Activated CD8-positive, alpha-beta T cell treated with anti-CD3 and anti-CD28 coated beads for 36 hours (primary cell): ENCODE measurements at regions not wholly inside any gene's neighbourhood (a gene's known extent, or its start where the extent isn't known, plus 50 kb on each side); places are given as distances from the start of the nearest gene placed in this dataset.
"Not testable (repeated sequence)": the region's sequence is repeated elsewhere in the genome, so short reads cannot be mapped to it uniquely, and the experiment has no call there.

Source experiments
- ATAC-seq: fragments of 200-7000 bp; cut with Tn5 transposase; one replicate; pipeline ENCODE4 v1.10.0; 2021; ENCODE audit warnings: mild to moderate bottlenecking, moderate library complexity
- CTCF ChIA-PET: fragments of 350-600 bp; sonication (Branson Sonifier 250); formaldehyde crosslinking; loops from one replicate; lab custom pipeline; 2021; ENCODE audit warnings: antibody characterized with exemption; lab: Charles Lee
- POLR2A ChIA-PET: fragments of 350-600 bp; sonication (Branson Sonifier 250); formaldehyde crosslinking; loops from one replicate; lab custom pipeline; 2021; ENCODE audit warnings: antibody characterized with exemption; lab: Charles Lee
- DNase-seq: peaks from one replicate; pipeline ENCODE4 v3.0.0-alpha.2; 2020
- H3K27ac Mint-ChIP-seq: one replicate; pipeline ENCODE4 v1.8.0; 2021; ENCODE audit warnings: mild to moderate bottlenecking, mixed read lengths
- H3K27me3 Mint-ChIP-seq: one replicate; pipeline ENCODE4 v1.8.0; 2021; ENCODE audit warnings: mixed read lengths
- H3K36me3 Mint-ChIP-seq: one replicate; pipeline ENCODE4 v1.8.0; 2021; ENCODE audit warnings: low read depth, mixed read lengths
- H3K4me1 Mint-ChIP-seq: one replicate; pipeline ENCODE4 v1.8.0; 2021; ENCODE audit warnings: low read depth, mixed read lengths
- H3K4me3 Mint-ChIP-seq: one replicate; pipeline ENCODE4 v1.8.0; 2021; ENCODE audit warnings: mild to moderate bottlenecking, moderate library complexity, mixed read lengths
- H3K9me3 Mint-ChIP-seq: one replicate; pipeline ENCODE4 v1.8.0; 2021; ENCODE audit warnings: mixed read lengths
- intact Hi-C: fragments of 100-400 bp; cut with micrococcal nuclease; formaldehyde crosslinking; loops from one replicate; pipeline ENCODE4 v1.10.0; 2022
- TF ChIP-seq, protein P1 (sequence below): fragments of 200-600 bp; IDR thresholded peaks from one replicate; pipeline ENCODE4 v1.8.0; 2022; ENCODE audit warnings: antibody characterized with exemption, mild to moderate bottlenecking

DNA sequence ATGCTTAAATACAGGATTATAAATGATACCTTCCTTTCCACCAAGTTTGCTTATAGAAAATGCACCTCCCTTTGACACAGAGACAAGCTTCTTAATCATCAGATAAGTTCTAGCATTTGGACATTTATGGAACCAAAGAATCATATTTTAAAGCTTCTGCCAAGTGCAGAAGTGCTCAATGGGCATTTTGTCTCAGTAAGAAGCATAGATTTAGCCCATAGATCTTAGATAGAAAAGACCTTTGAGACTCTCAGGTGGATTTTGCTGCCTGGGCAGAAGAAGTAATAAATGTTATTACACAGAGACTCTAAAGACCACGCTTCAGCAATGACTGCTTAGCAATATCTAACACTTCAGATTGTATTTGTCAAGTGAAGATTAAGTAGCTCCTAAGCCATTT lies 174.6 kb downstream of the VEGFC start:
- Mint-ChIP-seq H3K4me3 (no peak overlapping the region), H3K4me1 (no peaks in the 10 kb centered on the region), H3K27me3 (peaks cover 4% of the 10 kb centered on the region), H3K27ac (no peak overlapping the region), H3K9me3 (no peaks in the 10 kb centered on the region), H3K36me3 (no peaks in the 10 kb centered on the region)
- intact Hi-C loops = no loop called here
- CTCF ChIA-PET = no interaction called here
- TF ChIP-seq, protein P1, sequence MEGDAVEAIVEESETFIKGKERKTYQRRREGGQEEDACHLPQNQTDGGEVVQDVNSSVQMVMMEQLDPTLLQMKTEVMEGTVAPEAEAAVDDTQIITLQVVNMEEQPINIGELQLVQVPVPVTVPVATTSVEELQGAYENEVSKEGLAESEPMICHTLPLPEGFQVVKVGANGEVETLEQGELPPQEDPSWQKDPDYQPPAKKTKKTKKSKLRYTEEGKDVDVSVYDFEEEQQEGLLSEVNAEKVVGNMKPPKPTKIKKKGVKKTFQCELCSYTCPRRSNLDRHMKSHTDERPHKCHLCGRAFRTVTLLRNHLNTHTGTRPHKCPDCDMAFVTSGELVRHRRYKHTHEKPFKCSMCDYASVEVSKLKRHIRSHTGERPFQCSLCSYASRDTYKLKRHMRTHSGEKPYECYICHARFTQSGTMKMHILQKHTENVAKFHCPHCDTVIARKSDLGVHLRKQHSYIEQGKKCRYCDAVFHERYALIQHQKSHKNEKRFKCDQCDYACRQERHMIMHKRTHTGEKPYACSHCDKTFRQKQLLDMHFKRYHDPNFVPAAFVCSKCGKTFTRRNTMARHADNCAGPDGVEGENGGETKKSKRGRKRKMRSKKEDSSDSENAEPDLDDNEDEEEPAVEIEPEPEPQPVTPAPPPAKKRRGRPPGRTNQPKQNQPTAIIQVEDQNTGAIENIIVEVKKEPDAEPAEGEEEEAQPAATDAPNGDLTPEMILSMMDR = no peak
- ATAC-seq = no peak
- no peak for DNase-seq
- POLR2A ChIA-PET = no interaction called here

DNA sequence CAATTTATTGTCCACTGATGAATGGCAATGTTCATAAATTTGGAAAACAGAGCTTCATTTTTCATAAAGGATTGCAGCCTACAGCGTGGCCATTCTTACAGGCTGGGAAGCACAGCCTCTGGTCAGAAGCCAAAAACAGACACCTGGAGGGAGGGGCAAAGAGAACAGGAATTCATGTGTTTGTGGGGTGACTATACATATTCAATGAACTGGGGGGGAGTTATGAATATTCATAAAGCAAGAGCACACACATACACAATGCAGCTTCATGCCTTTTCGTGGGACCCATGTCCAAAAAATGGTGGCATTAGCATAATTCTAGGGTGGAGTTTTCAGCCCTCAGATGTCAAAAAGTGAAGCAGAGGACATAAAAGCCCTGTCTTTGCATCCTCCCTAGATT lies 173.3 kb downstream of the VEGFC start:
- Mint-ChIP-seq H3K27me3 (peaks cover 2% of the 10 kb centered on the region), H3K27ac (no peak overlapping the region), H3K36me3 (no peaks in the 10 kb centered on the region), H3K9me3 (peaks cover 2% of the 10 kb centered on the region), H3K4me3 (no peak overlapping the region), H3K4me1 (no peaks in the 10 kb centered on the region)
- TF ChIP-seq, protein P1 = no peak
- ChIA-PET CTCF (no interaction called here), POLR2A (no interaction called here)
- intact Hi-C loops = no loop called here
- ATAC-seq (no peak), DNase-seq (no peak)

DNA sequence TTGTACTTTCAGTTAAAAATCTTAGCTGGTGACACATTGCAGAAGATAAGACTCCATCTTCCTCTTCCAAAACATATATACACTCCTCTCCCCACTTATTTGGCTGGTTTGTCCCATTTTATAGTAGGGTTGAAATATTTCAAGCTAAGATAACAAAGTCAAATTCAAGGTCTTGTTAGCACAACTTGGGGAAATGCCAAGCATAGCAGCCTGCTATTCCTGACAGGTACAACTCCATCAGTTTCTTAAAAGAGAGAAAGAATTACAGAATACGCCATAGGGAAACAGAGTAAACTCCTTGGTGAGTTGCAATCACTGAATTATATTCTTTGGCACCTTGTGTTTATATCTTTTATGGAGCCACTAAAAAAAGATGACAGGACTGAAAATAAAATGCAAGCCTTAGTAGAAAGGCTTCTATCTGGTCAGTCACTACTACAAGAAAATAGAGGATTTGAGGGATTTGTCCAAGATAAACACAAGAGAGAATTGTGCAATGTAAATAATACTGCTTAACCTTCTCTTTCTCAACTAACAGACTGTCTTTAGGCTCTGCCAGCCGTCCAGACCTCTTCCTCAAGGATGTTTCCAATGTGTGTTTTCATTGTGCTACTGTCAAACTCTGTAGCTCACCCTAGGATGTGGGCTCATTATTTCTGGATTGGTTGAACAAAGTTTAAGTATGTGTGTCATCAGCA lies 170.3 kb downstream of the VEGFC start:
- CTCF ChIA-PET = no interaction called here
- TF ChIP-seq, protein P1 = no peak
- Mint-ChIP-seq H3K9me3 (peaks cover 7% of the 10 kb centered on the region), H3K4me3 (no peak overlapping the region), H3K36me3 (no peaks in the 10 kb centered on the region), H3K27ac (no peak overlapping the region), H3K27me3 (no peaks in the 10 kb centered on the region), H3K4me1 (no peaks in the 10 kb centered on the region)
- ATAC-seq = no peak
- intact Hi-C loops = no loop called here
- POLR2A ChIA-PET = no interaction called here
- no peak for DNase-seq

DNA sequence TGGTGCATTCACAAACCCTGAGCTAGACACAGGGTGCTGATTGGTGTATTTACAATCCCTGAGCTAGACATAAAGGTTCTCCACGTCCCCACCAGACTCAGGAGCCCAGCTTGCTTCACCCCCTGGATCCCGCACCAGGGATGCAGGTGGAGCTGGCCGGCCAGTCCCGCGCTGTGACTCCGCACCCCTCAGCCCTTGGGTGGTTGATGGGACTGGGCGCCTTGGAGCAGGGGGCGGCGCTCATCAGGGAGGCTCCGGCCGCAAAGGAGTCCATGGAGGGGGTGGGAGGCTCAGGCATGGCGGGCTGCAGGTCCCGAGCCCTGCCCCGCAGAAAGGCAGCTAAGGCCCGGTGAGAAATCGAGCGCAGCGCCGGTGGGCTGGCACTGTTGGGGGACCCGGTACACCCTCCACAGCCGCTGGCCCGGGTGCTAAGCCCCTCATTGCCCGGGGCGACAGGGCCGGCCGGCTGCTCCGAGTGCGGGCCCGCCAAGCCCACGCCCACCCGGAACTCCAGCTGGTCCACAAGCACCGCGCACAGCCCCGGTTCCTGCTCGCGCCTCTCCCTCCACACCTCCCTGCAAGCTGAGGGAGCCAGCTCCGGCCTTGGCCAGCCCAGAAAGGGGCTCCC lies 167.6 kb downstream of the VEGFC start:
- not testable (repeated sequence) for H3K4me3 Mint-ChIP-seq, DNase-seq, H3K36me3 Mint-ChIP-seq

DNA sequence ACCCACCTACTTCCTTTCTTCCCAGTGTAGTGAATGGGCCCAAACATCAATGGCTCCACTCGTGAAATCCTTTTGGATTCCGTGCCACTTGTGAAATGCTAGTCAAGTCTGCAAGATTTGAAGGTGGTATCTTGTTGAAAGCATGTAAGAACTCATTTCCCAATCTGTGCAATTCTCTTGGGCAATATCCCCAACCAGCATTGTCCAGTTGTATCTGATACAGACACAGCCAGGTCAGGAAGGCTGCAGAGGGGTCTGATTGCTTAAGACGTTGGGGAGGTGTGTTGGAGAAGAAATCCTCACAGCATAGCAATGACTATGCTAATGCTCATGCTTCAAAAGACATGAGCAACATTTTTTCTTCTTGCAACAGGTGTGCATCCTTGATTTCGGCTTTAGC lies 164.8 kb downstream of the VEGFC start:
- ChIA-PET POLR2A (no interaction called here), CTCF (interaction anchor here (1.1 kb wide), 1 partner anchor 420 kb away, joined by 3 read pairs; no protein-coding TSS in a partner anchor)
- H3K4me3 Mint-ChIP-seq = no peak overlapping the region
- H3K27me3 Mint-ChIP-seq = no peaks in the 10 kb centered on the region
- no peak overlapping the region for H3K27ac Mint-ChIP-seq
- H3K9me3 Mint-ChIP-seq = peaks cover 15% of the 10 kb centered on the region
- no peaks in the 10 kb centered on the region for H3K4me1 Mint-ChIP-seq
- ATAC-seq = no peak
- intact Hi-C loops = no loop called here
- H3K36me3 Mint-ChIP-seq = no peaks in the 10 kb centered on the region
- TF ChIP-seq, protein P1 = no peak
- no peak for DNase-seq

More for the DNA sequence above, 167.6 kb downstream of the VEGFC start:
- H3K27me3 Mint-ChIP-seq, CTCF ChIA-PET, H3K27ac Mint-ChIP-seq, POLR2A ChIA-PET, H3K4me1 Mint-ChIP-seq, ATAC-seq, intact Hi-C loops: not testable (repeated sequence)
- peaks cover 12% of the 10 kb centered on the region for H3K9me3 Mint-ChIP-seq
